ENCODE measurements at regions not wholly inside any gene's neighbourhood (a gene's known extent, or its start where the extent isn't known, plus 50 kb on each side); places are given as distances from the start of the nearest gene placed in this dataset.
A peak's percentile ranks its signal among the peaks of the same experiment; 100 is the strongest.

GRCh38 chr12:90497923-90498545 is 456.9 kb downstream of the CCER1 start:
- no peaks in the 10 kb centered on the region for H4K20me1 ChIP-seq (ENCODE audit: insufficient read depth, low read length)
- H3K9me3 Mint-ChIP-seq (ENCODE audit: unreplicated experiment): no peaks in the 10 kb centered on the region
- H3K27ac Mint-ChIP-seq (ENCODE audit: unreplicated experiment): no peak overlapping the region
- H3K4me1 Mint-ChIP-seq (ENCODE audit: low read depth, unreplicated experiment): peaks cover 2% of the 10 kb centered on the region
- DNase-seq (ENCODE audit: low read depth) (no peak), FAIRE-seq (no peak)
- H3K27me3 Mint-ChIP-seq (ENCODE audit: low read depth, unreplicated experiment): no peaks in the 10 kb centered on the region
- H3K9ac ChIP-seq (ENCODE audit: low read length): no peak overlapping the region
- TF ChIP-seq EZH2 (IDR thresholded peaks at IDR 0.05; ENCODE audit: insufficient read depth, low read length) (no peak), CTCF (IDR thresholded peaks at IDR 0.05; ENCODE audit: insufficient read depth, low read depth, low read length) (no peak)
- H3K4me3 Mint-ChIP-seq (ENCODE audit: unreplicated experiment): no peak overlapping the region
- H3K27ac ChIP-seq (ENCODE audit: low read depth, low read length): no peak overlapping the region
- H3K4me1 ChIP-seq (ENCODE audit: insufficient read depth, low read length): no peaks in the 10 kb centered on the region
- H3K4me3 ChIP-seq (ENCODE audit: insufficient read depth, low read depth, low read length): no peak overlapping the region
- no peaks in the 10 kb centered on the region for H3K27me3 ChIP-seq (ENCODE audit: insufficient read depth, low read length)
- no peak overlapping the region for H2AFZ ChIP-seq (ENCODE audit: low read depth, low read length)
- H3K4me2 ChIP-seq (ENCODE audit: low read length): no peak overlapping the region
- peaks cover 3% of the 10 kb centered on the region for H3K36me3 Mint-ChIP-seq (ENCODE audit: low read depth, unreplicated experiment)
- H3K9me3 ChIP-seq (ENCODE audit: insufficient read depth, low read depth, low read length): no peaks in the 10 kb centered on the region
- no peaks in the 10 kb centered on the region for H3K79me2 ChIP-seq (ENCODE audit: insufficient read depth, low read length)
- H3K36me3 ChIP-seq (ENCODE audit: insufficient read depth, low read length): no peaks in the 10 kb centered on the region

GRCh38 chr12:90490355-90490754 is 464.6 kb downstream of the CCER1 start:
- Mint-ChIP-seq H3K4me1 (ENCODE audit: low read depth, unreplicated experiment) (no peaks in the 10 kb centered on the region), H3K27ac (ENCODE audit: unreplicated experiment) (no peak overlapping the region), H3K9me3 (ENCODE audit: unreplicated experiment) (peaks cover 15% of the 10 kb centered on the region), H3K4me3 (ENCODE audit: unreplicated experiment) (no peak overlapping the region), H3K27me3 (ENCODE audit: low read depth, unreplicated experiment) (no peaks in the 10 kb centered on the region), H3K36me3 (ENCODE audit: low read depth, unreplicated experiment) (peaks cover 3% of the 10 kb centered on the region)
- DNase-seq (ENCODE audit: low read depth) (no peak), FAIRE-seq (no peak)
- Histone ChIP-seq H3K4me2 (ENCODE audit: low read length) (no peak overlapping the region), H3K9ac (ENCODE audit: low read length) (no peak overlapping the region), H2AFZ (ENCODE audit: low read depth, low read length) (no peak overlapping the region), H3K27ac (ENCODE audit: low read depth, low read length) (no peak overlapping the region), H3K36me3 (ENCODE audit: insufficient read depth, low read length) (no peaks in the 10 kb centered on the region), H3K4me1 (ENCODE audit: insufficient read depth, low read length) (no peaks in the 10 kb centered on the region), H3K27me3 (ENCODE audit: insufficient read depth, low read length) (no peaks in the 10 kb centered on the region), H3K79me2 (ENCODE audit: insufficient read depth, low read length) (no peaks in the 10 kb centered on the region), H4K20me1 (ENCODE audit: insufficient read depth, low read length) (no peaks in the 10 kb centered on the region), H3K4me3 (ENCODE audit: insufficient read depth, low read depth, low read length) (no peak overlapping the region), H3K9me3 (ENCODE audit: insufficient read depth, low read depth, low read length) (no peaks in the 10 kb centered on the region)
- TF ChIP-seq EZH2 (IDR thresholded peaks at IDR 0.05; ENCODE audit: insufficient read depth, low read length) (no peak), CTCF (IDR thresholded peaks at IDR 0.05; ENCODE audit: insufficient read depth, low read depth, low read length) (no peak)

GRCh38 chr12:90489141-90489540 is 465.8 kb downstream of the CCER1 start:
- no peaks in the 10 kb centered on the region for H4K20me1 ChIP-seq (ENCODE audit: insufficient read depth, low read length)
- H3K4me2 ChIP-seq (ENCODE audit: low read length): no peak overlapping the region
- Mint-ChIP-seq H3K27me3 (ENCODE audit: low read depth, unreplicated experiment) (no peaks in the 10 kb centered on the region), H3K36me3 (ENCODE audit: low read depth, unreplicated experiment) (peaks cover 3% of the 10 kb centered on the region), H3K4me3 (ENCODE audit: unreplicated experiment) (no peak overlapping the region), H3K4me1 (ENCODE audit: low read depth, unreplicated experiment) (no peaks in the 10 kb centered on the region), H3K9me3 (ENCODE audit: unreplicated experiment) (peaks cover 15% of the 10 kb centered on the region), H3K27ac (ENCODE audit: unreplicated experiment) (peak overlapping the region; percentile 34)
- DNase-seq (ENCODE audit: low read depth) (peak; percentile 7), FAIRE-seq (no peak)
- H3K9ac ChIP-seq (ENCODE audit: low read length): no peak overlapping the region
- H3K27me3 ChIP-seq (ENCODE audit: insufficient read depth, low read length): no peaks in the 10 kb centered on the region
- H3K4me1 ChIP-seq (ENCODE audit: insufficient read depth, low read length): no peaks in the 10 kb centered on the region
- H2AFZ ChIP-seq (ENCODE audit: low read depth, low read length): no peak overlapping the region
- no peaks in the 10 kb centered on the region for H3K79me2 ChIP-seq (ENCODE audit: insufficient read depth, low read length)
- no peak for TF ChIP-seq EZH2 (IDR thresholded peaks at IDR 0.05; ENCODE audit: insufficient read depth, low read length)
- TF ChIP-seq CTCF (IDR thresholded peaks at IDR 0.05; ENCODE audit: insufficient read depth, low read depth, low read length): no peak
- no peak overlapping the region for H3K27ac ChIP-seq (ENCODE audit: low read depth, low read length)
- H3K9me3 ChIP-seq (ENCODE audit: insufficient read depth, low read depth, low read length): no peaks in the 10 kb centered on the region
- no peaks in the 10 kb centered on the region for H3K36me3 ChIP-seq (ENCODE audit: insufficient read depth, low read length)
- no peak overlapping the region for H3K4me3 ChIP-seq (ENCODE audit: insufficient read depth, low read depth, low read length)
